GM19452 (cell line): ENCODE measurements at regions not wholly inside any gene's neighbourhood (a gene's known extent, or its start where the extent isn't known, plus 50 kb on each side); places are given as distances from the start of the nearest gene placed in this dataset.

Experiments used
- ATAC-seq: cut with Tn5 transposase; IDR thresholded peaks from one replicate; pipeline ENCODE4 v1.9.1; 2021; ENCODE audit not compliant: unreplicated experiment

GRCh38 chr9:79001012-79001411 lies 570.8 kb upstream of the TLE4 start:
- ATAC-seq, result no peak

GRCh38 chr9:79003514-79003913 lies 568.3 kb upstream of the TLE4 start:
- no peak for ATAC-seq

GRCh38 chr9:79004032-79004431 lies 567.7 kb upstream of the TLE4 start:
- ATAC-seq, result no peak

- no peak for ATAC-seq
These were observed 565.2 kb upstream of the TLE4 start for GRCh38 chr9:79006546-79006945.

- peak; percentile 85 for ATAC-seq
These were observed 563.9 kb upstream of the TLE4 start for GRCh38 chr9:79007701-79008483.

- no peak for ATAC-seq
These were observed 562.8 kb upstream of the TLE4 start for GRCh38 chr9:79008916-79009315.

GRCh38 chr9:79011461-79011860 lies 560.3 kb upstream of the TLE4 start:
- no peak for ATAC-seq

GRCh38 chr9:79012561-79012960 lies 559.2 kb upstream of the TLE4 start:
- no peak for ATAC-seq

GRCh38 chr9:79013715-79014610 lies 557.8 kb upstream of the TLE4 start:
- ATAC-seq, result no peak

- ATAC-seq, result no peak
These were observed 556.7 kb upstream of the TLE4 start for GRCh38 chr9:79014929-79015699.

- ATAC-seq, result no peak
These were observed 555.8 kb upstream of the TLE4 start for GRCh38 chr9:79015951-79016350.

GRCh38 chr9:79020276-79020675 lies 551.5 kb upstream of the TLE4 start:
- no peak for ATAC-seq

- no peak for ATAC-seq
These were observed 550.7 kb upstream of the TLE4 start for GRCh38 chr9:79021084-79021483.

- no peak for ATAC-seq
These were observed 548.6 kb upstream of the TLE4 start for GRCh38 chr9:79023134-79023580.

GRCh38 chr9:79026316-79026715 lies 545.4 kb upstream of the TLE4 start:
- ATAC-seq, result peak; percentile 75

- ATAC-seq, result no peak
These were observed 543.7 kb upstream of the TLE4 start for GRCh38 chr9:79028101-79028500.

- ATAC-seq, result no peak
These were observed 537.2 kb upstream of the TLE4 start for GRCh38 chr9:79034583-79034982.

- ATAC-seq, result no peak
These were observed 534.4 kb upstream of the TLE4 start for GRCh38 chr9:79037338-79037737.

- ATAC-seq, result no peak
These were observed 531.1 kb upstream of the TLE4 start for GRCh38 chr9:79040671-79041070.

- no peak for ATAC-seq
These were observed 530.5 kb upstream of the TLE4 start for GRCh38 chr9:79041266-79041665.

GRCh38 chr9:79043916-79044315 lies 527.8 kb upstream of the TLE4 start:
- ATAC-seq, result no peak
